Adipocyte (in vitro differentiated cells): ENCODE measurements at regions not wholly inside any gene's neighbourhood (a gene's known extent, or its start where the extent isn't known, plus 50 kb on each side); places are given as distances from the start of the nearest gene placed in this dataset.

ENCODE experiments used
- DNase-seq: peaks from one replicate; pipeline ENCODE4 v3.0.0-alpha.2; 2015; ENCODE audit warnings: low read depth
- H3K27me3 ChIP-seq: replicated peaks from 2 replicates; pipeline ENCODE4 v1.7.0; 2013; ENCODE audit warnings: mild to moderate bottlenecking, low read length, moderate library complexity; ENCODE audit not compliant: control insufficient read depth, insufficient read depth
- H3K36me3 ChIP-seq: 2 replicates; pipeline ENCODE4 v1.7.0; 2013; ENCODE audit warnings: low read length, mild to moderate bottlenecking, moderate library complexity; ENCODE audit not compliant: control insufficient read depth, insufficient read depth, severe bottlenecking
- H3K4me1 ChIP-seq: 2 replicates; pipeline ENCODE4 v1.7.0; 2013; ENCODE audit warnings: mild to moderate bottlenecking, low read length, moderate library complexity; ENCODE audit not compliant: control insufficient read depth, insufficient read depth
- H3K4me3 ChIP-seq: 2 replicates; pipeline ENCODE4 v1.7.0; 2013; ENCODE audit warnings: mild to moderate bottlenecking, low read length, moderate library complexity
- H3K9ac ChIP-seq: 2 replicates; pipeline ENCODE4 v1.7.0; 2013; ENCODE audit warnings: mild to moderate bottlenecking, low read length, moderate library complexity
- H3K9me3 ChIP-seq: 2 replicates; pipeline ENCODE4 v1.7.0; 2013; ENCODE audit warnings: mild to moderate bottlenecking, low read length, moderate library complexity; ENCODE audit not compliant: control insufficient read depth

- Histone ChIP-seq H3K4me1 (no peaks in the 10 kb centered on the region), H3K4me3 (no peak overlapping the region), H3K36me3 (no peaks in the 10 kb centered on the region), H3K27me3 (peaks cover 13% of the 10 kb centered on the region), H3K9me3 (no peaks in the 10 kb centered on the region), H3K9ac (no peak overlapping the region)
- DNase-seq: no peak
Observed at GRCh38 chr21:43355266-43355924, 71.5 kb downstream of the SIK1 start.

- Histone ChIP-seq H3K9ac (no peak overlapping the region), H3K4me1 (no peaks in the 10 kb centered on the region), H3K9me3 (no peaks in the 10 kb centered on the region), H3K4me3 (no peak overlapping the region), H3K27me3 (peaks cover 13% of the 10 kb centered on the region), H3K36me3 (no peaks in the 10 kb centered on the region)
- DNase-seq: no peak
Observed at GRCh38 chr21:43354666-43355065, 72.3 kb downstream of the SIK1 start.

- Histone ChIP-seq H3K4me3 (no peak overlapping the region), H3K9ac (no peak overlapping the region), H3K36me3 (no peaks in the 10 kb centered on the region), H3K4me1 (no peaks in the 10 kb centered on the region), H3K9me3 (no peaks in the 10 kb centered on the region), H3K27me3 (peaks cover 13% of the 10 kb centered on the region)
- DNase-seq: no peak
Observed at GRCh38 chr21:43354026-43354420, 72.9 kb downstream of the SIK1 start.

- no peaks in the 10 kb centered on the region for H3K9me3 ChIP-seq
- H3K36me3 ChIP-seq: no peaks in the 10 kb centered on the region
- no peak overlapping the region for H3K4me3 ChIP-seq
- no peaks in the 10 kb centered on the region for H3K4me1 ChIP-seq
- H3K9ac ChIP-seq: no peak overlapping the region
- peaks cover 16% of the 10 kb centered on the region for H3K27me3 ChIP-seq
- DNase-seq: no peak
Observed at GRCh38 chr21:43353282-43354025, 73.5 kb downstream of the SIK1 start.

- Histone ChIP-seq H3K9me3 (no peaks in the 10 kb centered on the region), H3K4me1 (no peaks in the 10 kb centered on the region), H3K4me3 (no peak overlapping the region), H3K9ac (no peak overlapping the region), H3K27me3 (peaks cover 16% of the 10 kb centered on the region), H3K36me3 (no peaks in the 10 kb centered on the region)
- DNase-seq: no peak
Observed at GRCh38 chr21:43352568-43353281, 74.2 kb downstream of the SIK1 start.

GRCh38 chr21:43352154-43352537 lies 74.8 kb downstream of the SIK1 start:
- H3K4me1 ChIP-seq: no peaks in the 10 kb centered on the region
- no peak for DNase-seq
- peaks cover 16% of the 10 kb centered on the region for H3K27me3 ChIP-seq
- H3K4me3 ChIP-seq: no peak overlapping the region
- H3K9me3 ChIP-seq: no peaks in the 10 kb centered on the region
- no peak overlapping the region for H3K9ac ChIP-seq
- no peaks in the 10 kb centered on the region for H3K36me3 ChIP-seq

GRCh38 chr21:43351501-43352153 lies 75.3 kb downstream of the SIK1 start:
- Histone ChIP-seq H3K27me3 (peaks cover 16% of the 10 kb centered on the region), H3K4me1 (no peaks in the 10 kb centered on the region), H3K4me3 (no peak overlapping the region), H3K36me3 (no peaks in the 10 kb centered on the region), H3K9ac (no peak overlapping the region), H3K9me3 (no peaks in the 10 kb centered on the region)
- no peak for DNase-seq

- H3K27me3 ChIP-seq: peaks cover 7% of the 10 kb centered on the region
- no peak for DNase-seq
- no peaks in the 10 kb centered on the region for H3K9me3 ChIP-seq
- no peak overlapping the region for H3K4me3 ChIP-seq
- H3K36me3 ChIP-seq: no peaks in the 10 kb centered on the region
- no peaks in the 10 kb centered on the region for H3K4me1 ChIP-seq
- H3K9ac ChIP-seq: no peak overlapping the region
Observed at GRCh38 chr21:43349644-43350043, 77.3 kb downstream of the SIK1 start.

GRCh38 chr21:43348801-43349261 lies 78.1 kb downstream of the SIK1 start:
- Histone ChIP-seq H3K36me3 (no peaks in the 10 kb centered on the region), H3K27me3 (peaks cover 2% of the 10 kb centered on the region), H3K4me3 (no peak overlapping the region), H3K9me3 (no peaks in the 10 kb centered on the region), H3K9ac (no peak overlapping the region), H3K4me1 (no peaks in the 10 kb centered on the region)
- DNase-seq: no peak

- no peak overlapping the region for H3K4me3 ChIP-seq
- DNase-seq: no peak
- no peak overlapping the region for H3K9ac ChIP-seq
- peaks cover 2% of the 10 kb centered on the region for H3K27me3 ChIP-seq
- H3K36me3 ChIP-seq: no peaks in the 10 kb centered on the region
- no peaks in the 10 kb centered on the region for H3K4me1 ChIP-seq
- H3K9me3 ChIP-seq: no peaks in the 10 kb centered on the region
Observed at GRCh38 chr21:43348170-43348766, 78.7 kb downstream of the SIK1 start.
